ENCODE measurements at regions not wholly inside any gene's neighbourhood (a gene's known extent, or its start where the extent isn't known, plus 50 kb on each side); places are given as distances from the start of the nearest gene placed in this dataset.

GRCh38 chr12:92019491-92020277 lies 126.0 kb downstream of the BTG1 start:
- H3K27ac ChIP-seq (replicated peaks): no peak overlapping the region
- DNase-seq (ENCODE audit: low read depth in 1 of 2, low spot score in 1 of 2): no peak
- no peak overlapping the region for H3K4me3 ChIP-seq (replicated peaks; ENCODE audit: insufficient read depth, low read length)
- H3K27me3 ChIP-seq (ENCODE audit: insufficient read depth, poor library complexity, severe bottlenecking): no peaks in the 10 kb centered on the region
- TF ChIP-seq CTCF (IDR thresholded peaks at IDR 0.05; ENCODE audit: insufficient read depth, low read length) (no peak), POLR2AphosphoS5 (IDR thresholded peaks at IDR 0.05; ENCODE audit: low read depth) (no peak), SPI1 (IDR thresholded peaks at IDR 0.05; ENCODE audit: borderline replicate concordance, low read depth) (no peak), GABPA (IDR thresholded peaks at IDR 0.05; ENCODE audit: low read depth) (no peak), REST (IDR thresholded peaks at IDR 0.05; ENCODE audit: insufficient replicate concordance, low read depth) (no peak)

GRCh38 chr12:92012691-92013090 lies 133.0 kb downstream of the BTG1 start:
- H3K27me3 ChIP-seq (ENCODE audit: insufficient read depth, poor library complexity, severe bottlenecking): no peaks in the 10 kb centered on the region
- no peak for TF ChIP-seq SPI1 (IDR thresholded peaks at IDR 0.05; ENCODE audit: borderline replicate concordance, low read depth)
- TF ChIP-seq POLR2AphosphoS5 (IDR thresholded peaks at IDR 0.05; ENCODE audit: low read depth): no peak
- TF ChIP-seq CTCF (IDR thresholded peaks at IDR 0.05; ENCODE audit: insufficient read depth, low read length): no peak
- no peak for TF ChIP-seq GABPA (IDR thresholded peaks at IDR 0.05; ENCODE audit: low read depth)
- no peak for TF ChIP-seq REST (IDR thresholded peaks at IDR 0.05; ENCODE audit: insufficient replicate concordance, low read depth)
- DNase-seq (ENCODE audit: low read depth in 1 of 2, low spot score in 1 of 2): no peak
- H3K27ac ChIP-seq (replicated peaks): no peak overlapping the region
- H3K4me3 ChIP-seq (replicated peaks; ENCODE audit: insufficient read depth, low read length): no peak overlapping the region

- no peaks in the 10 kb centered on the region for H3K27me3 ChIP-seq (ENCODE audit: insufficient read depth, poor library complexity, severe bottlenecking)
- DNase-seq (ENCODE audit: low read depth in 1 of 2, low spot score in 1 of 2): no peak
- no peak overlapping the region for H3K4me3 ChIP-seq (replicated peaks; ENCODE audit: insufficient read depth, low read length)
- no peak overlapping the region for H3K27ac ChIP-seq (replicated peaks)
- TF ChIP-seq GABPA (IDR thresholded peaks at IDR 0.05; ENCODE audit: low read depth): no peak
- TF ChIP-seq POLR2AphosphoS5 (IDR thresholded peaks at IDR 0.05; ENCODE audit: low read depth): no peak
- no peak for TF ChIP-seq CTCF (IDR thresholded peaks at IDR 0.05; ENCODE audit: insufficient read depth, low read length)
- TF ChIP-seq SPI1 (IDR thresholded peaks at IDR 0.05; ENCODE audit: borderline replicate concordance, low read depth): no peak
- TF ChIP-seq REST (IDR thresholded peaks at IDR 0.05; ENCODE audit: insufficient replicate concordance, low read depth): no peak
Observed at GRCh38 chr12:92010853-92011701, 134.6 kb downstream of the BTG1 start.
